Keratinocyte (primary cell): ENCODE measurements at regions not wholly inside any gene's neighbourhood (a gene's known extent, or its start where the extent isn't known, plus 50 kb on each side); places are given as distances from the start of the nearest gene placed in this dataset.

Experiments used
- EZH2 ChIP-seq: IDR thresholded peaks from one replicate; pipeline ENCODE4 v1.6.1; 2012; ENCODE audit warnings: inconsistent platforms, mild to moderate bottlenecking, low read length, moderate library complexity
- TF ChIP-seq, protein P1 (sequence below), 3 experiments: IDR thresholded peaks in 1 of 3; conservative IDR thresholded peaks in 1 of 3; optimal IDR thresholded peaks in 1 of 3; 2 replicates in 2 of 3; 3 replicates in 1 of 3; pipeline versions ENCODE3 to v1.5.1; 2011; ENCODE audit warnings: low read length in 3 of 3, mild to moderate bottlenecking in 3 of 3, moderate library complexity in 2 of 3, control low read depth in 1 of 3, inconsistent platforms in 1 of 3; ENCODE audit not compliant: insufficient read depth in 2 of 3; ENCODE audit errors: extremely low read depth in 1 of 3

DNA sequence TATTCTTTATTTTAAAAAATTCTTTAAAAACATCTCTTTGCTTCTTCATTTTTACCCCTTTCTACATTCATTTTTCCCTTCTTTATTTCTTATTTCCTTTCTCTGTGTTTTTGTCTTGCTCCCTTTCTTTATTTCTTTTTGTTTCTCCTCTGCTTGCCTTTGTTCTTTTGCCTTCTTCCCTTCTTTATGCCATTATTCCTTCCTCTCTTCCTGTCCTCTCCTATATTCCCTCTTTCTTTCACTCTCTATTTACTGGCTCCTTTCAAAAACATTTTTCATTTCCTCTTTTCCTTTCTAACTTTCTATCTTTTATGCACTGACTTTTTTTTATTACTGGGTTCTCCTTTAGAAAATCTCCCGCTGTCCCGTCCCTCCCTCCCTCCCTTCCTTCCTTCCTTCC lies 102.2 kb downstream of the RBMX2 start:
- TF ChIP-seq, protein P1, sequence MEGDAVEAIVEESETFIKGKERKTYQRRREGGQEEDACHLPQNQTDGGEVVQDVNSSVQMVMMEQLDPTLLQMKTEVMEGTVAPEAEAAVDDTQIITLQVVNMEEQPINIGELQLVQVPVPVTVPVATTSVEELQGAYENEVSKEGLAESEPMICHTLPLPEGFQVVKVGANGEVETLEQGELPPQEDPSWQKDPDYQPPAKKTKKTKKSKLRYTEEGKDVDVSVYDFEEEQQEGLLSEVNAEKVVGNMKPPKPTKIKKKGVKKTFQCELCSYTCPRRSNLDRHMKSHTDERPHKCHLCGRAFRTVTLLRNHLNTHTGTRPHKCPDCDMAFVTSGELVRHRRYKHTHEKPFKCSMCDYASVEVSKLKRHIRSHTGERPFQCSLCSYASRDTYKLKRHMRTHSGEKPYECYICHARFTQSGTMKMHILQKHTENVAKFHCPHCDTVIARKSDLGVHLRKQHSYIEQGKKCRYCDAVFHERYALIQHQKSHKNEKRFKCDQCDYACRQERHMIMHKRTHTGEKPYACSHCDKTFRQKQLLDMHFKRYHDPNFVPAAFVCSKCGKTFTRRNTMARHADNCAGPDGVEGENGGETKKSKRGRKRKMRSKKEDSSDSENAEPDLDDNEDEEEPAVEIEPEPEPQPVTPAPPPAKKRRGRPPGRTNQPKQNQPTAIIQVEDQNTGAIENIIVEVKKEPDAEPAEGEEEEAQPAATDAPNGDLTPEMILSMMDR (optimal IDR thresholded peaks at IDR 0.05 in 1 of 3, IDR thresholded peaks at IDR 0.05 in 1 of 3, conservative IDR thresholded peaks at IDR 0.05 in 1 of 3; ENCODE audit: extremely low read depth in 1 of 3, insufficient read depth in 2 of 3, low read length in 3 of 3): no peak
- no peak for TF ChIP-seq EZH2
